ENCODE measurements at regions not wholly inside any gene's neighbourhood (a gene's known extent, or its start where the extent isn't known, plus 50 kb on each side); places are given as distances from the start of the nearest gene placed in this dataset.
A peak's percentile ranks its signal among the peaks of the same experiment; 100 is the strongest.
"Not testable (repeated sequence)": the region's sequence is repeated elsewhere in the genome, so short reads cannot be mapped to it uniquely, and the experiment has no call there.

- Histone ChIP-seq H3K4me1 (ENCODE audit: control insufficient read depth, extremely low read depth, insufficient read depth, low read length) (no peaks in the 10 kb centered on the region), H3K27me3 (ENCODE audit: control insufficient read depth, insufficient read depth, low read length) (no peaks in the 10 kb centered on the region), H2AFZ (ENCODE audit: low read length) (no peak overlapping the region), H3K9ac (ENCODE audit: insufficient read depth, low read length) (no peak overlapping the region), H3K27ac (ENCODE audit: insufficient read depth, low read length) (no peak overlapping the region), H3K36me3 (ENCODE audit: control insufficient read depth, insufficient read depth, low read length) (no peaks in the 10 kb centered on the region), H3K4me2 (ENCODE audit: extremely low read depth, insufficient read depth, low read length) (no peak overlapping the region), H3K9me3 (ENCODE audit: control insufficient read depth, insufficient read depth, low read depth, low read length) (no peaks in the 10 kb centered on the region), H3K79me2 (ENCODE audit: control insufficient read depth, insufficient read depth, low read length) (no peaks in the 10 kb centered on the region), H3K4me3 (replicated peaks in 1 of 4; ENCODE audit: control extremely low read depth in 1 of 4, insufficient read depth in 1 of 4, low read depth in 3 of 4, low read length in 4 of 4) (no peak overlapping the region), H4K20me1 (ENCODE audit: control insufficient read depth, extremely low read depth, insufficient read depth, low read length) (no peaks in the 10 kb centered on the region)
- TF ChIP-seq EZH2 (IDR thresholded peaks at IDR 0.05; ENCODE audit: low read length, missing control alignments), result no peak
- TF ChIP-seq, protein P1, sequence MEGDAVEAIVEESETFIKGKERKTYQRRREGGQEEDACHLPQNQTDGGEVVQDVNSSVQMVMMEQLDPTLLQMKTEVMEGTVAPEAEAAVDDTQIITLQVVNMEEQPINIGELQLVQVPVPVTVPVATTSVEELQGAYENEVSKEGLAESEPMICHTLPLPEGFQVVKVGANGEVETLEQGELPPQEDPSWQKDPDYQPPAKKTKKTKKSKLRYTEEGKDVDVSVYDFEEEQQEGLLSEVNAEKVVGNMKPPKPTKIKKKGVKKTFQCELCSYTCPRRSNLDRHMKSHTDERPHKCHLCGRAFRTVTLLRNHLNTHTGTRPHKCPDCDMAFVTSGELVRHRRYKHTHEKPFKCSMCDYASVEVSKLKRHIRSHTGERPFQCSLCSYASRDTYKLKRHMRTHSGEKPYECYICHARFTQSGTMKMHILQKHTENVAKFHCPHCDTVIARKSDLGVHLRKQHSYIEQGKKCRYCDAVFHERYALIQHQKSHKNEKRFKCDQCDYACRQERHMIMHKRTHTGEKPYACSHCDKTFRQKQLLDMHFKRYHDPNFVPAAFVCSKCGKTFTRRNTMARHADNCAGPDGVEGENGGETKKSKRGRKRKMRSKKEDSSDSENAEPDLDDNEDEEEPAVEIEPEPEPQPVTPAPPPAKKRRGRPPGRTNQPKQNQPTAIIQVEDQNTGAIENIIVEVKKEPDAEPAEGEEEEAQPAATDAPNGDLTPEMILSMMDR (conservative IDR thresholded peaks at IDR 0.05 in 1 of 2, IDR thresholded peaks at IDR 0.05 in 1 of 2; ENCODE audit: low read depth in 1 of 2, low read length in 2 of 2), result no peak
- no peak for DNase-seq (ENCODE audit: low read depth in 2 of 2)
These were observed 441.8 kb upstream of the DEFB115 start for GRCh38 chr20:30815577-30816181.

- Histone ChIP-seq H3K4me2 (ENCODE audit: extremely low read depth, insufficient read depth, low read length) (no peak overlapping the region), H3K9me3 (ENCODE audit: control insufficient read depth, insufficient read depth, low read depth, low read length) (no peaks in the 10 kb centered on the region), H3K27ac (ENCODE audit: insufficient read depth, low read length) (no peak overlapping the region), H3K9ac (ENCODE audit: insufficient read depth, low read length) (no peak overlapping the region), H2AFZ (ENCODE audit: low read length) (no peak overlapping the region), H3K36me3 (ENCODE audit: control insufficient read depth, insufficient read depth, low read length) (no peaks in the 10 kb centered on the region), H3K4me1 (ENCODE audit: control insufficient read depth, extremely low read depth, insufficient read depth, low read length) (no peaks in the 10 kb centered on the region), H3K27me3 (ENCODE audit: control insufficient read depth, insufficient read depth, low read length) (no peaks in the 10 kb centered on the region), H3K4me3 (replicated peaks in 1 of 4; ENCODE audit: control extremely low read depth in 1 of 4, insufficient read depth in 1 of 4, low read depth in 3 of 4, low read length in 4 of 4) (no peak overlapping the region), H3K79me2 (ENCODE audit: control insufficient read depth, insufficient read depth, low read length) (no peaks in the 10 kb centered on the region), H4K20me1 (ENCODE audit: control insufficient read depth, extremely low read depth, insufficient read depth, low read length) (no peaks in the 10 kb centered on the region)
- TF ChIP-seq EZH2 (IDR thresholded peaks at IDR 0.05; ENCODE audit: low read length, missing control alignments), result no peak
- TF ChIP-seq, protein P1 (conservative IDR thresholded peaks at IDR 0.05 in 1 of 2, IDR thresholded peaks at IDR 0.05 in 1 of 2; ENCODE audit: low read depth in 1 of 2, low read length in 2 of 2), result no peak
- DNase-seq (ENCODE audit: low read depth in 2 of 2), result peak in 1 of 2 donors; percentile 7
These were observed 441.2 kb upstream of the DEFB115 start for GRCh38 chr20:30816182-30816645.

DNA sequence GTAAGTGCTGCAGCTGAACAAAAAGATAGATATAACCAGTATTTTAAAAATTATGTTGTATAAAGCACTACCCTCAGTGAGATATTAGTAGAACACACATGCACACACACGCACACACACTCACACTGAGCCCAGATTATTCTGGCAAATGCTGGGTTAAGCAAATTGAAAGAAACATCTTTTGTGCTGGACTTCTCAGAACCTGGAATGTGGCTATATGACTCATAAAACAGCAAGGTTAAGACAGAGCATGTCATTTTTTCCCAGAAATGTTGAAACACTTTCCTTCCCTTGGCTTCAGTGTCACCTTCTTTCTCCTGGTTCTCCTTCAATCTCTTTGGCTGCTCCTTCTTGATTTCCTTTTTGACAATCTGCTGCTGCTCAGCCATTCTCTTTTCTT lies 435.8 kb upstream of the DEFB115 start:
- not testable (repeated sequence) for H3K4me1 ChIP-seq (ENCODE audit: control insufficient read depth, extremely low read depth, insufficient read depth, low read length); DNase-seq (ENCODE audit: low read depth in 2 of 2); H3K9me3 ChIP-seq (ENCODE audit: control insufficient read depth, insufficient read depth, low read depth, low read length); H4K20me1 ChIP-seq (ENCODE audit: control insufficient read depth, extremely low read depth, insufficient read depth, low read length); H3K4me2 ChIP-seq (ENCODE audit: extremely low read depth, insufficient read depth, low read length); H3K4me3 ChIP-seq (replicated peaks in 1 of 4; ENCODE audit: control extremely low read depth in 1 of 4, insufficient read depth in 1 of 4, low read depth in 3 of 4, low read length in 4 of 4); H3K79me2 ChIP-seq (ENCODE audit: control insufficient read depth, insufficient read depth, low read length); H3K9ac ChIP-seq (ENCODE audit: insufficient read depth, low read length); H3K27me3 ChIP-seq (ENCODE audit: control insufficient read depth, insufficient read depth, low read length); H2AFZ ChIP-seq (ENCODE audit: low read length); H3K27ac ChIP-seq (ENCODE audit: insufficient read depth, low read length); H3K36me3 ChIP-seq (ENCODE audit: control insufficient read depth, insufficient read depth, low read length)

DNA sequence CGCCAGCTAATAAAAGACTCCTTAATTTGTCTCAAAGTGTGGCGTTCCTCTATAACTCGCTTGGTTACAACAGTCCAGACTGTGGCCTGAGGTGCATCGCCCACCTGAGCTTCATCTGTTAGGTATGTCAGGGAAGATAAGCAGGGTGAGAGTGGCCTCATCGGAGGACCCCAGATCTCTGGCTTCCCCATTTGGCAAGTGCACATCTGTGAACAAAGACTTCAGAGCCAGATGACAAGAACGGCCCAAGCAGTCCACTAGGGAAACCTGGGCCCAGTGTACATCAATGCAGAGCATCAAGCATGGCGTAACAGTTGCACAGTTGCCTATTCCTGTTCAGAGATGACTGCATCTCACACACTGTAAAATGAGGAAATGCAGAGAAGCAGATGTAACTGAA lies 432.8 kb upstream of the DEFB115 start:
- DNase-seq (ENCODE audit: low read depth in 2 of 2); H3K4me2 ChIP-seq (ENCODE audit: extremely low read depth, insufficient read depth, low read length); H3K4me3 ChIP-seq (replicated peaks in 1 of 4; ENCODE audit: control extremely low read depth in 1 of 4, insufficient read depth in 1 of 4, low read depth in 3 of 4, low read length in 4 of 4): not testable (repeated sequence)

DNA sequence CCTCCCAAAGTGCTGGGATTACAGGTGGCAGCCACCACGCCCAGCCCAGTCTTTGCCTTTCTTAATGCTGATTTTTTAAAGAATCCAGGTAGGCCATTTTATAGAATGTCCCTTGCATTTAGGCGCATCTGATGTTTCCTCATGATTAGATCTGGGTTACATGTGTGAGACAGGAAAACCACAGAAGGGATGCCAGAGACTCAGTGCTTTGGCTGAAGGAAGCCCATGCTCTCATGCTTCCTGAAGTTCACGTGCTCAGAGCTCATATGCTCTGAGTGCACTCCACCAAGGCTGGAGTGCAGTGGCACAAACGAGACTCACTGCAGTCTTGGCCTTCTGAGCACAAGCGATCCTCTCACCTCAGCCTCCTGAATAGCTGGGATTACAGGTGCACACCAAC lies 411.5 kb upstream of the DEFB115 start:
- H3K27me3 ChIP-seq (ENCODE audit: control insufficient read depth, insufficient read depth, low read length); DNase-seq (ENCODE audit: low read depth in 2 of 2); H3K9ac ChIP-seq (ENCODE audit: insufficient read depth, low read length); H3K4me2 ChIP-seq (ENCODE audit: extremely low read depth, insufficient read depth, low read length); H3K9me3 ChIP-seq (ENCODE audit: control insufficient read depth, insufficient read depth, low read depth, low read length); H3K4me1 ChIP-seq (ENCODE audit: control insufficient read depth, extremely low read depth, insufficient read depth, low read length); H3K27ac ChIP-seq (ENCODE audit: insufficient read depth, low read length); H3K4me3 ChIP-seq (replicated peaks in 1 of 4; ENCODE audit: control extremely low read depth in 1 of 4, insufficient read depth in 1 of 4, low read depth in 3 of 4, low read length in 4 of 4); H2AFZ ChIP-seq (ENCODE audit: low read length); H3K36me3 ChIP-seq (ENCODE audit: control insufficient read depth, insufficient read depth, low read length); H4K20me1 ChIP-seq (ENCODE audit: control insufficient read depth, extremely low read depth, insufficient read depth, low read length); H3K79me2 ChIP-seq (ENCODE audit: control insufficient read depth, insufficient read depth, low read length): not testable (repeated sequence)

More for the DNA sequence above, 432.8 kb upstream of the DEFB115 start:
- H3K27ac ChIP-seq (ENCODE audit: insufficient read depth, low read length); H3K9me3 ChIP-seq (ENCODE audit: control insufficient read depth, insufficient read depth, low read depth, low read length); H4K20me1 ChIP-seq (ENCODE audit: control insufficient read depth, extremely low read depth, insufficient read depth, low read length); H3K27me3 ChIP-seq (ENCODE audit: control insufficient read depth, insufficient read depth, low read length); H3K9ac ChIP-seq (ENCODE audit: insufficient read depth, low read length); H3K79me2 ChIP-seq (ENCODE audit: control insufficient read depth, insufficient read depth, low read length); H3K4me1 ChIP-seq (ENCODE audit: control insufficient read depth, extremely low read depth, insufficient read depth, low read length); H2AFZ ChIP-seq (ENCODE audit: low read length); H3K36me3 ChIP-seq (ENCODE audit: control insufficient read depth, insufficient read depth, low read length): not testable (repeated sequence)

Data from fibroblast of lung (primary cell).